HEK293 (cell line): ENCODE measurements at regions not wholly inside any gene's neighbourhood (a gene's known extent, or its start where the extent isn't known, plus 50 kb on each side); places are given as distances from the start of the nearest gene placed in this dataset.

Experiments
- CTCF ChIA-PET: fragments of 350-600 bp; formaldehyde crosslinking; extraction: SDS; loops from one replicate; lab custom pipeline; 2021; ENCODE audit warnings: antibody characterized with exemption; lab: Yijun Ruan, JAX
- POLR2A ChIA-PET: fragments of 300-600 bp; formaldehyde crosslinking; extraction: SDS; loops from one replicate; lab custom pipeline; 2020; ENCODE audit warnings: antibody characterized with exemption, inconsistent platforms; lab: Yijun Ruan, JAX
- H3K27ac ChIP-seq: fragments of 200-500 bp; sonication (Bioruptor generic); 2 replicates; pipeline ENCODE4 v1.5.1; 2014; ENCODE audit warnings: low read depth, low read length, control low read depth, inconsistent platforms; ENCODE audit errors: extremely low read depth
- H3K36me3 ChIP-seq, 2 experiments: fragments of 200-500 bp in 1 of 2; sonication (Bioruptor generic) in 1 of 2; 1 replicate in 1 of 2; 2 replicates in 1 of 2; pipeline ENCODE4 v1.5.1; 2014 to 2017; ENCODE audit warnings: inconsistent platforms in 2 of 2, low read length in 2 of 2; ENCODE audit not compliant: control insufficient read depth in 2 of 2, insufficient read depth in 1 of 2
- H3K4me1 ChIP-seq: fragments of 200-500 bp; sonication (Bioruptor generic); 2 replicates; pipeline ENCODE4 v1.5.1; 2014; ENCODE audit warnings: mild to moderate bottlenecking, low read length, inconsistent platforms; ENCODE audit not compliant: control insufficient read depth, insufficient read depth
- H3K4me3 ChIP-seq: 2 replicates; pipeline ENCODE4 v1.5.1; 2011; ENCODE audit warnings: low read depth, mild to moderate bottlenecking, control low read depth, low read length, moderate library complexity
- H3K9me3 ChIP-seq: fragments of 200-500 bp; sonication (Bioruptor generic); 2 replicates; pipeline ENCODE4 v1.5.1; 2014; ENCODE audit warnings: low read depth, low read length, inconsistent platforms; ENCODE audit not compliant: control insufficient read depth, insufficient read depth
- HOXA7 ChIP-seq: sonication (generic); formaldehyde crosslinking; IDR thresholded peaks from 2 replicates; pipeline ENCODE4 v1.8.1; 2022; ENCODE audit warnings: missing genetic modification reagents, borderline replicate concordance
- MZF1 ChIP-seq: fragments of 450-650 bp; formaldehyde crosslinking; IDR thresholded peaks from 2 replicates; pipeline ENCODE4 v1.5.1; 2017; ENCODE audit warnings: missing biosample characterization, missing genetic modification characterization, borderline replicate concordance
- YY1 ChIP-seq: fragments of 450-650 bp; formaldehyde crosslinking; IDR thresholded peaks from 2 replicates; pipeline ENCODE4 v1.5.1; 2018; ENCODE audit warnings: missing biosample characterization, missing genetic modification characterization
- ZIC2 ChIP-seq: fragments of 450-650 bp; formaldehyde crosslinking; IDR thresholded peaks from 2 replicates; pipeline ENCODE4 v1.5.1; 2016; ENCODE audit warnings: missing biosample characterization, missing genetic modification characterization
- ZNF121 ChIP-seq: fragments of 450-650 bp; formaldehyde crosslinking; IDR thresholded peaks from 2 replicates; pipeline ENCODE4 v1.5.1; 2016; ENCODE audit warnings: missing biosample characterization, missing genetic modification characterization
- ZNF19 ChIP-seq: fragments of 450-650 bp; formaldehyde crosslinking; IDR thresholded peaks from 2 replicates; pipeline ENCODE4; 2016; ENCODE audit warnings: missing biosample characterization, missing genetic modification characterization, low read depth
- ZNF223 ChIP-seq: fragments of 450-650 bp; formaldehyde crosslinking; IDR thresholded peaks from 2 replicates; pipeline ENCODE4 v1.5.1; 2016; ENCODE audit warnings: missing biosample characterization, missing genetic modification characterization
- ZNF391 ChIP-seq: fragments of 450-650 bp; formaldehyde crosslinking; IDR thresholded peaks from 2 replicates; pipeline ENCODE4 v1.5.1; 2016; ENCODE audit warnings: low read depth, missing biosample characterization, missing genetic modification characterization, borderline replicate concordance
- ZNF394 ChIP-seq: fragments of 450-650 bp; formaldehyde crosslinking; IDR thresholded peaks from 2 replicates; pipeline ENCODE4 v1.5.1; 2016; ENCODE audit warnings: missing biosample characterization, missing genetic modification characterization, mild to moderate bottlenecking, moderate library complexity, borderline replicate concordance
- ZNF48 ChIP-seq: fragments of 450-650 bp; formaldehyde crosslinking; IDR thresholded peaks from 2 replicates; pipeline ENCODE4 v1.5.1; 2016; ENCODE audit warnings: missing biosample characterization, missing genetic modification characterization
- ZNF501 ChIP-seq: fragments of 450-650 bp; formaldehyde crosslinking; IDR thresholded peaks from 2 replicates; pipeline ENCODE4 v1.5.1; 2016; ENCODE audit warnings: missing biosample characterization, missing genetic modification characterization
- ZNF560 ChIP-seq: fragments of 450-650 bp; formaldehyde crosslinking; IDR thresholded peaks from 2 replicates; pipeline ENCODE4 v1.5.1; 2017; ENCODE audit warnings: missing biosample characterization, missing genetic modification characterization, borderline replicate concordance
- ZNF571 ChIP-seq: fragments of 450-650 bp; formaldehyde crosslinking; IDR thresholded peaks from 2 replicates; pipeline ENCODE4 v1.5.0; 2017; ENCODE audit warnings: missing biosample characterization, missing genetic modification characterization
- ZNF596 ChIP-seq: fragments of 450-650 bp; IDR thresholded peaks from 2 replicates; pipeline ENCODE4 v1.5.0; 2018; ENCODE audit warnings: missing biosample characterization, mild to moderate bottlenecking, missing genetic modification characterization, moderate library complexity
- ZNF664 ChIP-seq: fragments of 450-650 bp; formaldehyde crosslinking; IDR thresholded peaks from 2 replicates; pipeline ENCODE4 v1.5.1; 2016; ENCODE audit warnings: missing biosample characterization, missing genetic modification characterization
- ZSCAN16 ChIP-seq: fragments of 450-650 bp; formaldehyde crosslinking; IDR thresholded peaks from 2 replicates; pipeline ENCODE4 v1.5.1; 2016; ENCODE audit warnings: missing biosample characterization, missing genetic modification characterization
- TF ChIP-seq, protein P1 (sequence below): fragments of 450-650 bp; formaldehyde crosslinking; IDR thresholded peaks from 2 replicates; pipeline ENCODE4 v1.5.1; 2016; ENCODE audit warnings: missing biosample characterization, missing genetic modification characterization
- TF ChIP-seq, protein P2 (sequence below): fragments of 450-650 bp; formaldehyde crosslinking; IDR thresholded peaks from 2 replicates; pipeline ENCODE4 v1.5.1; 2017; ENCODE audit warnings: missing biosample characterization, missing genetic modification characterization
- TF ChIP-seq, protein P3 (sequence below): fragments of 450-650 bp; formaldehyde crosslinking; IDR thresholded peaks from 2 replicates; pipeline ENCODE4 v1.5.1; 2016; ENCODE audit warnings: missing biosample characterization, missing genetic modification characterization
- TF ChIP-seq, protein P4 (sequence below): fragments of 450-650 bp; formaldehyde crosslinking; IDR thresholded peaks from 2 replicates; pipeline ENCODE4 v1.5.1; 2016; ENCODE audit warnings: missing biosample characterization, missing genetic modification characterization

DNA sequence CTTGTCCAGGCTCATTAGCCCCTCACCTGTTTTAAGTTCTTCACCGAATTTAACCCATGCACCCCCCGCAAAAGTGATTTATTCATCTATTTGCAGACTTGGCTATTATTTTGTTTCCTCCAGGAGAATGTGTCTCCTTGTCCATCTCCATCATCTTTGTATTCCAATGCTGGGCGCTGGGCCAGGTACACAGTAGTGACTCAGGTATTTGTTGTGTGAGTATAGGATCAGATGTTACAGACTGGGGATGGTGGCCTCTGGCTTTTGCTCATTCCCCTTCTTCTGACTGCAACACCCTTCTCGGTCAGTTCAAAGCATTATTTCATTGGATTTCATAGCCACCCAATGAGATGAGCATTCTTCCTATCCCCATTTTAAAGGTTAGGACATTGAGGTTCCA lies 408.2 kb downstream of the MN1 start:
- CTCF ChIA-PET: no interaction called here
- Histone ChIP-seq H3K4me1 (peaks cover 8% of the 10 kb centered on the region), H3K36me3 (no peaks in the 10 kb centered on the region), H3K9me3 (no peaks in the 10 kb centered on the region), H3K4me3 (no peak overlapping the region), H3K27ac (no peak overlapping the region)
- POLR2A ChIA-PET: no interaction called here
- TF ChIP-seq, protein P1, sequence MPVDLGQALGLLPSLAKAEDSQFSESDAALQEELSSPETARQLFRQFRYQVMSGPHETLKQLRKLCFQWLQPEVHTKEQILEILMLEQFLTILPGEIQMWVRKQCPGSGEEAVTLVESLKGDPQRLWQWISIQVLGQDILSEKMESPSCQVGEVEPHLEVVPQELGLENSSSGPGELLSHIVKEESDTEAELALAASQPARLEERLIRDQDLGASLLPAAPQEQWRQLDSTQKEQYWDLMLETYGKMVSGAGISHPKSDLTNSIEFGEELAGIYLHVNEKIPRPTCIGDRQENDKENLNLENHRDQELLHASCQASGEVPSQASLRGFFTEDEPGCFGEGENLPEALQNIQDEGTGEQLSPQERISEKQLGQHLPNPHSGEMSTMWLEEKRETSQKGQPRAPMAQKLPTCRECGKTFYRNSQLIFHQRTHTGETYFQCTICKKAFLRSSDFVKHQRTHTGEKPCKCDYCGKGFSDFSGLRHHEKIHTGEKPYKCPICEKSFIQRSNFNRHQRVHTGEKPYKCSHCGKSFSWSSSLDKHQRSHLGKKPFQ: no peak
- TF ChIP-seq ZNF596 (tag by site-specific recombination): no peak
- no peak for TF ChIP-seq ZSCAN16 (tag by site-specific recombination)
- no peak for TF ChIP-seq MZF1 (tag by site-specific recombination)
- TF ChIP-seq ZNF394 (tag by site-specific recombination): no peak
- no peak for TF ChIP-seq ZIC2 (tag by site-specific recombination)
- no peak for TF ChIP-seq ZNF501 (tag by site-specific recombination)
- TF ChIP-seq, protein P2, sequence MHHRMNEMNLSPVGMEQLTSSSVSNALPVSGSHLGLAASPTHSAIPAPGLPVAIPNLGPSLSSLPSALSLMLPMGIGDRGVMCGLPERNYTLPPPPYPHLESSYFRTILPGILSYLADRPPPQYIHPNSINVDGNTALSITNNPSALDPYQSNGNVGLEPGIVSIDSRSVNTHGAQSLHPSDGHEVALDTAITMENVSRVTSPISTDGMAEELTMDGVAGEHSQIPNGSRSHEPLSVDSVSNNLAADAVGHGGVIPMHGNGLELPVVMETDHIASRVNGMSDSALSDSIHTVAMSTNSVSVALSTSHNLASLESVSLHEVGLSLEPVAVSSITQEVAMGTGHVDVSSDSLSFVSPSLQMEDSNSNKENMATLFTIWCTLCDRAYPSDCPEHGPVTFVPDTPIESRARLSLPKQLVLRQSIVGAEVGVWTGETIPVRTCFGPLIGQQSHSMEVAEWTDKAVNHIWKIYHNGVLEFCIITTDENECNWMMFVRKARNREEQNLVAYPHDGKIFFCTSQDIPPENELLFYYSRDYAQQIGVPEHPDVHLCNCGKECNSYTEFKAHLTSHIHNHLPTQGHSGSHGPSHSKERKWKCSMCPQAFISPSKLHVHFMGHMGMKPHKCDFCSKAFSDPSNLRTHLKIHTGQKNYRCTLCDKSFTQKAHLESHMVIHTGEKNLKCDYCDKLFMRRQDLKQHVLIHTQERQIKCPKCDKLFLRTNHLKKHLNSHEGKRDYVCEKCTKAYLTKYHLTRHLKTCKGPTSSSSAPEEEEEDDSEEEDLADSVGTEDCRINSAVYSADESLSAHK (tag by site-specific recombination): no peak
- no peak for TF ChIP-seq YY1
- no peak for TF ChIP-seq ZNF223 (tag by site-specific recombination)
- TF ChIP-seq, protein P3, sequence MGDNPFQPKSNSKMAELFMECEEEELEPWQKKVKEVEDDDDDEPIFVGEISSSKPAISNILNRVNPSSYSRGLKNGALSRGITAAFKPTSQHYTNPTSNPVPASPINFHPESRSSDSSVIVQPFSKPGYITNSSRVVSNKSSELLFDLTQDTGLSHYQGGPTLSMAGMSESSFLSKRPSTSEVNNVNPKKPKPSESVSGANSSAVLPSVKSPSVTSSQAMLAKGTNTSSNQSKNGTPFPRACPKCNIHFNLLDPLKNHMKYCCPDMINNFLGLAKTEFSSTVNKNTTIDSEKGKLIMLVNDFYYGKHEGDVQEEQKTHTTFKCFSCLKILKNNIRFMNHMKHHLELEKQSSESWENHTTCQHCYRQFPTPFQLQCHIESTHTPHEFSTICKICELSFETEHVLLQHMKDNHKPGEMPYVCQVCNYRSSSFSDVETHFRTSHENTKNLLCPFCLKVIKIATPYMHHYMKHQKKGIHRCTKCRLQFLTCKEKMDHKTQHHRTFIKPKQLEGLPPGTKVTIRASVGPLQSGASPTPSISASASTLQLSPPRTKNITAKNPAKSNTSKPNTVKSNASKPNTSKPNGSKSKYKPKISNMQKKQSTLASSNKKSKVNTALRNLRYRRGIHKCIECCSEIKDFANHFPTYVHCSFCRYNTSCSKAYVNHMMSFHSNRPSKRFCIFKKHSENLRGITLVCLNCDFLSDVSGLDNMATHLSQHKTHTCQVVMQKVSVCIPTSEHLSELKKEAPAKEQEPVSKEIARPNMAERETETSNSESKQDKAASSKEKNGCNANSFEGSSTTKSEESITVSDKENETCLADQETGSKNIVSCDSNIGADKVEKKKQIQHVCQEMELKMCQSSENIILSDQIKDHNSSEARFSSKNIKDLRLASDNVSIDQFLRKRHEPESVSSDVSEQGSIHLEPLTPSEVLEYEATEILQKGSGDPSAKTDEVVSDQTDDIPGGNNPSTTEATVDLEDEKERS (tag by site-specific recombination): no peak
- no peak for TF ChIP-seq ZNF571 (tag by site-specific recombination)
- TF ChIP-seq ZNF19 (tag by site-specific recombination): no peak
- no peak for TF ChIP-seq ZNF121
- no peak for TF ChIP-seq ZNF48 (tag by site-specific recombination)
- TF ChIP-seq ZNF664 (tag by site-specific recombination): no peak
- TF ChIP-seq ZNF560 (tag by site-specific recombination): no peak
- TF ChIP-seq, protein P4, sequence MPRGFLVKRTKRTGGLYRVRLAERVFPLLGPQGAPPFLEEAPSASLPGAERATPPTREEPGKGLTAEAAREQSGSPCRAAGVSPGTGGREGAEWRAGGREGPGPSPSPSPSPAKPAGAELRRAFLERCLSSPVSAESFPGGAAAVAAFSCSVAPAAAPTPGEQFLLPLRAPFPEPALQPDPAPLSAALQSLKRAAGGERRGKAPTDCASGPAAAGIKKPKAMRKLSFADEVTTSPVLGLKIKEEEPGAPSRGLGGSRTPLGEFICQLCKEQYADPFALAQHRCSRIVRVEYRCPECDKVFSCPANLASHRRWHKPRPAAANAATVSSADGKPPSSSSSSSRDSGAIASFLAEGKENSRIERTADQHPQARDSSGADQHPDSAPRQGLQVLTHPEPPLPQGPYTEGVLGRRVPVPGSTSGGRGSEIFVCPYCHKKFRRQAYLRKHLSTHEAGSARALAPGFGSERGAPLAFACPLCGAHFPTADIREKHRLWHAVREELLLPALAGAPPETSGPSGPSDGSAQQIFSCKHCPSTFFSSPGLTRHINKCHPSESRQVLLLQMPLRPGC (tag by site-specific recombination): no peak
- TF ChIP-seq ZNF391 (tag by site-specific recombination): no peak
- TF ChIP-seq HOXA7 (CRISPR knock-in tag): no peak
